ENCODE measurements at regions not wholly inside any gene's neighbourhood (a gene's known extent, or its start where the extent isn't known, plus 50 kb on each side); places are given as distances from the start of the nearest gene placed in this dataset.
A peak's percentile ranks its signal among the peaks of the same experiment; 100 is the strongest.

DNA sequence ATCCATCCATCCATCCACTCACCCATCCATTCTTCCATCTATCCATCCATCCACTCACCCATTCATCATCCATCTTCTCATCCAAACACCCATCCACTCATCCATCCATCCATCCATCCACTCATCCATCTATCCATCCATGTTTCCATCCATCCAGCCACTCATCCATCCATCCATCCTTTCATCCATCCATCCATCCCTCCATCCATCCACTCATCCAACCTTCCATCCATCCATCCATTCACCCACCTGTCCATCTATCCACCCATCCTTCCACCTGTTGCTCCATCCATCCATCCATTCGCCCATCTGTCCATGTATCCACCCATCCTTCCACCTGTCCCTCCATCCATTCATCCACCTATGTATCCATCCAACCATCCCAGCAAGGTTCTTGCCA, 378.4 kb upstream of the PFKP start:
- Mint-ChIP-seq H3K36me3 (ENCODE audit: low read depth) (no peaks in the 10 kb centered on the region), H3K27ac (no peak overlapping the region), H3K27me3 (ENCODE audit: low read depth) (peaks cover 11% of the 10 kb centered on the region), H3K9me3 (no peaks in the 10 kb centered on the region), H3K4me3 (no peak overlapping the region), H3K4me1 (no peaks in the 10 kb centered on the region)
- TF ChIP-seq, protein P1, sequence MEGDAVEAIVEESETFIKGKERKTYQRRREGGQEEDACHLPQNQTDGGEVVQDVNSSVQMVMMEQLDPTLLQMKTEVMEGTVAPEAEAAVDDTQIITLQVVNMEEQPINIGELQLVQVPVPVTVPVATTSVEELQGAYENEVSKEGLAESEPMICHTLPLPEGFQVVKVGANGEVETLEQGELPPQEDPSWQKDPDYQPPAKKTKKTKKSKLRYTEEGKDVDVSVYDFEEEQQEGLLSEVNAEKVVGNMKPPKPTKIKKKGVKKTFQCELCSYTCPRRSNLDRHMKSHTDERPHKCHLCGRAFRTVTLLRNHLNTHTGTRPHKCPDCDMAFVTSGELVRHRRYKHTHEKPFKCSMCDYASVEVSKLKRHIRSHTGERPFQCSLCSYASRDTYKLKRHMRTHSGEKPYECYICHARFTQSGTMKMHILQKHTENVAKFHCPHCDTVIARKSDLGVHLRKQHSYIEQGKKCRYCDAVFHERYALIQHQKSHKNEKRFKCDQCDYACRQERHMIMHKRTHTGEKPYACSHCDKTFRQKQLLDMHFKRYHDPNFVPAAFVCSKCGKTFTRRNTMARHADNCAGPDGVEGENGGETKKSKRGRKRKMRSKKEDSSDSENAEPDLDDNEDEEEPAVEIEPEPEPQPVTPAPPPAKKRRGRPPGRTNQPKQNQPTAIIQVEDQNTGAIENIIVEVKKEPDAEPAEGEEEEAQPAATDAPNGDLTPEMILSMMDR (IDR thresholded peaks at IDR 0.05; ENCODE audit: unreplicated experiment in 3 of 3): no peak

DNA sequence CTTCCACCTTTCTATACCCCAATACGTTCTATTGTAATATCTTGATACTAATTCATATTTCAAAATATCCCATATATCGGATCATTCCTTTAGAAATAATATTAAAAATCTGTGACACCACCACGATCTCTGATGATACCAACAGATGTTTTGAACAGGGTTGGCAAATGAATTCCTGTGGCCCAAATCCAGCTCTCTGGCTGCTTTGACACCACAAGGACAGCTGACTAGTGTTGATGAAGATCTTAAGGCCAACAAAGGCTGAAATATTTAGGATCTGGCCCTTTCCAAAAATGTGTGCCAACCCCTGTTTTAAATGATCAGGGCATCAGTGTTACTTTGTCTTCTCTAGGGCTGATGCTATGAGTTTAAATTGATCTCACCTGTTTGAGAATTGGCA, 380.7 kb upstream of the PFKP start:
- TF ChIP-seq, protein P1 (IDR thresholded peaks at IDR 0.05; ENCODE audit: unreplicated experiment in 3 of 3): no peak
- H3K4me3 Mint-ChIP-seq: no peak overlapping the region
- H3K4me1 Mint-ChIP-seq: peaks cover 14% of the 10 kb centered on the region
- H3K9me3 Mint-ChIP-seq: no peaks in the 10 kb centered on the region
- peaks cover 11% of the 10 kb centered on the region for H3K27me3 Mint-ChIP-seq (ENCODE audit: low read depth)
- no peak overlapping the region for H3K27ac Mint-ChIP-seq
- H3K36me3 Mint-ChIP-seq (ENCODE audit: low read depth): no peaks in the 10 kb centered on the region

DNA sequence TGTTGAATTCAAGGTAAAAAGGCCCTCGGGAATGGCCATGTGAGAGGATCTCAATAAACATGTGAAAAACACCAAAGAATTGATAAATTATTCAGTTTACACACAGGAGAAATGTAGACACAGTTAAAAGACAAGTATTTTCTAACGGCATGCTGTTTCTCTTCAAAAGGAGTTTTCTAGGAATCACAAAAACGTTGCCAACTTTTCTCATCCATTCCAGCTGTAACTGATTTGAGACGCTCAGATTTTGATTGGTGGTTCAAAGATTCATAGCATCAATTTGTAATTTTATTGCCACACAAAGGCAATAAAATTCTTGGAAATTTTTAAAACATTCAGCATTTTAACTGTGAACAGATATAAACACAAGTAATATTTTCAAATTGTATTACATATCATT, 384.9 kb upstream of the PFKP start:
- Mint-ChIP-seq H3K27me3 (ENCODE audit: low read depth) (peaks cover 3% of the 10 kb centered on the region), H3K4me3 (no peak overlapping the region), H3K27ac (no peak overlapping the region), H3K36me3 (ENCODE audit: low read depth) (no peaks in the 10 kb centered on the region), H3K4me1 (peaks cover 26% of the 10 kb centered on the region), H3K9me3 (no peaks in the 10 kb centered on the region)
- TF ChIP-seq, protein P1 (IDR thresholded peaks at IDR 0.05; ENCODE audit: unreplicated experiment in 3 of 3): no peak

DNA sequence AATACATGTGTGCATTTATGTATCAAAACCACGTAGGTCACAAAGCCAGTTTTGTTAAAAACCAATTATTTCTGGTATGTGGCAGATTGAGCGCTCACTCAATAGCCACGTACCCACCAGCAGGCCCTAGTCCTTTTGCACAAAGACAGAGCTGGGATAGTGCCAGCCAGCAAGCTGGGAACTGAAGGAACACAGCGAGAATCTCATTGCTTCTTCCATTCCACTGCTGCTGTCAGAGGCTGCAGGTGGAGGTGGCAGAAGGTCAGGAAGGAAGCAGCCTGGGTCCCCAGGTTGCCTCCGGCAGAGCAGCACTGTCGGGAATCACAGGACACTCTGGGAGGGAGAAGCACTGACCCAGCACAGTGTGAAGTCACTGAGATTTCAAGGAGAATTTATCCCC, 385.5 kb upstream of the PFKP start:
- Mint-ChIP-seq H3K4me1 (peaks cover 26% of the 10 kb centered on the region), H3K27ac (peak overlapping the region in 1 of 3 experiments; percentile 40), H3K4me3 (no peak overlapping the region), H3K27me3 (ENCODE audit: low read depth) (no peaks in the 10 kb centered on the region), H3K36me3 (ENCODE audit: low read depth) (no peaks in the 10 kb centered on the region), H3K9me3 (no peaks in the 10 kb centered on the region)
- TF ChIP-seq, protein P1 (IDR thresholded peaks at IDR 0.05; ENCODE audit: unreplicated experiment in 3 of 3): no peak

DNA sequence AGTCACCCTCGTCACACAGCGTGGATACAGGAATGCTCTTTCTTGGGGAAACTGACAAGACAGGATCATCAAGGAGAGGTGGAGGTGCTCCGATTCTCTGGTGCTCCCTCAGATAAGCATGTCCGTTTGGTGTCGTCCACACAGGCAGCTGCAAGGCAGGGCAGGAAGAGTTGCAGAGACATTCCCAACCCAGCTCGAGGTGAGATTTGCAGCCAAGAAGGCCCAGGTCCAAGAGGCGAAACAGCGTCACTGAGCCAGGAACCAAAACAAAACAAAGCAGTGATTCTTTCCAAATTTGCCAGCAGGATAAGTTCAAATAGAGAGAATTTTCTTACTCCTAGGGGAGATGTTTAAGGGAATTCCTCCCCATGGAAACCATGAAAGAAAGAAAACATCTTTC, 386.5 kb upstream of the PFKP start:
- Mint-ChIP-seq H3K9me3 (no peaks in the 10 kb centered on the region), H3K27me3 (ENCODE audit: low read depth) (no peaks in the 10 kb centered on the region)
- TF ChIP-seq, protein P1 (IDR thresholded peaks at IDR 0.05; ENCODE audit: unreplicated experiment in 3 of 3): no peak

DNA sequence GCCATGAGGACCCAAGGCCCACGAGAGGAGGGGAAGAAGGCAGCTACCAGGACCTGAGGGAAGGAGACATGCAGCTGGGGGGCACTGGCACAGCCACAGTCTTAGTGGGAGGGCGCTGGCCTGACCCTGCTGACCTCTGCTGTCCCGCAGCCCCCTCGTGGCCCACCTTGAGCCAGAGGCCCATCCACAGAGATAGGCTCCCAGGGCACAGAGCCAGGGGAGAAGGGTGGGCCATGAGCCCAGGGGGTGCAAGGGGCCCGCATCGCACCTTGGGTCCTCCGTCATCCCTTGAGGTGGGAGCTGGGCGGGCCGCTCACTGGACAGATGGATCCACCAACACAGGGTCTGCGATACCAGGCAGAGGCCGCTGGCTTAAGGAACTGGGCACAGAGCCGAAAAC, 387.7 kb upstream of the PFKP start:
- Mint-ChIP-seq H3K36me3 (ENCODE audit: low read depth) (no peaks in the 10 kb centered on the region), H3K27me3 (ENCODE audit: low read depth) (no peaks in the 10 kb centered on the region), H3K4me1 (peaks cover 26% of the 10 kb centered on the region), H3K9me3 (no peaks in the 10 kb centered on the region), H3K27ac (no peak overlapping the region), H3K4me3 (no peak overlapping the region)
- TF ChIP-seq, protein P1 (IDR thresholded peaks at IDR 0.05; ENCODE audit: unreplicated experiment in 3 of 3): no peak

More for the DNA sequence above, 386.5 kb upstream of the PFKP start:
- Mint-ChIP-seq H3K36me3 (ENCODE audit: low read depth) (no peaks in the 10 kb centered on the region), H3K27ac (no peak overlapping the region), H3K4me1 (peaks cover 26% of the 10 kb centered on the region), H3K4me3 (no peak overlapping the region)

Measured in nephron (organoid).